C4-2B (cell line): ENCODE measurements at regions not wholly inside any gene's neighbourhood (a gene's known extent, or its start where the extent isn't known, plus 50 kb on each side); places are given as distances from the start of the nearest gene placed in this dataset.

Experiments used
- ZFX ChIP-seq: fragments of 450-650 bp; IDR thresholded peaks from 2 replicates; pipeline ENCODE4 v1.6.1; 2017
- TF ChIP-seq, protein P1 (sequence below): fragments of 450-650 bp; conservative IDR thresholded peaks from 2 replicates; pipeline ENCODE4 v1.5.1; 2017; ENCODE audit warnings: mild to moderate bottlenecking

GRCh38 chr6:149220882-149221773 is 96.4 kb upstream of the TAB2 start:
- TF ChIP-seq, protein P1, sequence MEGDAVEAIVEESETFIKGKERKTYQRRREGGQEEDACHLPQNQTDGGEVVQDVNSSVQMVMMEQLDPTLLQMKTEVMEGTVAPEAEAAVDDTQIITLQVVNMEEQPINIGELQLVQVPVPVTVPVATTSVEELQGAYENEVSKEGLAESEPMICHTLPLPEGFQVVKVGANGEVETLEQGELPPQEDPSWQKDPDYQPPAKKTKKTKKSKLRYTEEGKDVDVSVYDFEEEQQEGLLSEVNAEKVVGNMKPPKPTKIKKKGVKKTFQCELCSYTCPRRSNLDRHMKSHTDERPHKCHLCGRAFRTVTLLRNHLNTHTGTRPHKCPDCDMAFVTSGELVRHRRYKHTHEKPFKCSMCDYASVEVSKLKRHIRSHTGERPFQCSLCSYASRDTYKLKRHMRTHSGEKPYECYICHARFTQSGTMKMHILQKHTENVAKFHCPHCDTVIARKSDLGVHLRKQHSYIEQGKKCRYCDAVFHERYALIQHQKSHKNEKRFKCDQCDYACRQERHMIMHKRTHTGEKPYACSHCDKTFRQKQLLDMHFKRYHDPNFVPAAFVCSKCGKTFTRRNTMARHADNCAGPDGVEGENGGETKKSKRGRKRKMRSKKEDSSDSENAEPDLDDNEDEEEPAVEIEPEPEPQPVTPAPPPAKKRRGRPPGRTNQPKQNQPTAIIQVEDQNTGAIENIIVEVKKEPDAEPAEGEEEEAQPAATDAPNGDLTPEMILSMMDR: no peak
- TF ChIP-seq ZFX: no peak
